ENCODE measurements at regions not wholly inside any gene's neighbourhood (a gene's known extent, or its start where the extent isn't known, plus 50 kb on each side); places are given as distances from the start of the nearest gene placed in this dataset.
"Not testable (repeated sequence)": the region's sequence is repeated elsewhere in the genome, so short reads cannot be mapped to it uniquely, and the experiment has no call there.

DNA sequence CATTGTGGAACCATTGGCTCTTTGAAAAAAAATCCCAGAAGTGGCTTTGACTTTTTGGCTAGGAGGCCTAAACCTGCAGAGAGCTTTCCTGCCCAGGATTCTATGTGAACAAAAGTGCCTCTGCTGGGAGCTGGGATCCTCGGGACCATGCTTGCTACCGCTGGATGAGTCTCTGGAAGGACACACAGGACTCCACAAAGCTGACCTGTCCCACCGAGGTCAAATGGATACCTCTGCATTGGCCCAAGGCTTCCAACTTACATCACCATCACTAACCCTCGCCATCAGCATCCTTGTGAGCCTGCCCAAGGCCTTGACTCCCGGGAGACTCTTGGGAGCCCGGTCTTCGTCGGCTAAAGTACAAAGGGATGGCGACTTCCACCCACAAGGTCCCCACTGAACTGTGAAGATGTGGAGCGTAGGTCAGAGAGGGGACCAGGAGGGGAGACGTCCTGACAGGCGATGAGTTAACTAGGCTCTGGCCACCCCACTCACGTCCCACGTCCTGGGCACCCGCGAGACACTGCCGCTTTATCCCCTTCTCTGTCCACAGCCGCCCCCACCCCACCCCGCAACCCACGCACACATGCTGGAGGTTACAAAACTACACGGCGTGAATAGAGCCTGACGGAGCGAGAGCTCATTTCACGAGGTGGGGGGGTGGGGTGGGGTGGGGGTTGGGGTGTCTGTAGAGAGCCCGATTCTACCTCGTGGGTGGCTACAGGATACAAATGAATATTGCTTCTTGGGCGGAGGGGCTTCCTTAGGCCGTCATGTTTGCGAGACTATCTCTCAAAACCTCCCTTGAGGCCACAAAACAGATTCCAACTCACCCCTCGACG, 3906.8 kb upstream of the OR11H1 start:
- TF ChIP-seq, protein P1, sequence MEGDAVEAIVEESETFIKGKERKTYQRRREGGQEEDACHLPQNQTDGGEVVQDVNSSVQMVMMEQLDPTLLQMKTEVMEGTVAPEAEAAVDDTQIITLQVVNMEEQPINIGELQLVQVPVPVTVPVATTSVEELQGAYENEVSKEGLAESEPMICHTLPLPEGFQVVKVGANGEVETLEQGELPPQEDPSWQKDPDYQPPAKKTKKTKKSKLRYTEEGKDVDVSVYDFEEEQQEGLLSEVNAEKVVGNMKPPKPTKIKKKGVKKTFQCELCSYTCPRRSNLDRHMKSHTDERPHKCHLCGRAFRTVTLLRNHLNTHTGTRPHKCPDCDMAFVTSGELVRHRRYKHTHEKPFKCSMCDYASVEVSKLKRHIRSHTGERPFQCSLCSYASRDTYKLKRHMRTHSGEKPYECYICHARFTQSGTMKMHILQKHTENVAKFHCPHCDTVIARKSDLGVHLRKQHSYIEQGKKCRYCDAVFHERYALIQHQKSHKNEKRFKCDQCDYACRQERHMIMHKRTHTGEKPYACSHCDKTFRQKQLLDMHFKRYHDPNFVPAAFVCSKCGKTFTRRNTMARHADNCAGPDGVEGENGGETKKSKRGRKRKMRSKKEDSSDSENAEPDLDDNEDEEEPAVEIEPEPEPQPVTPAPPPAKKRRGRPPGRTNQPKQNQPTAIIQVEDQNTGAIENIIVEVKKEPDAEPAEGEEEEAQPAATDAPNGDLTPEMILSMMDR (conservative IDR thresholded peaks at IDR 0.05 in 1 of 2, IDR thresholded peaks at IDR 0.05 in 1 of 2; ENCODE audit: extremely low read depth in 1 of 2, insufficient read depth in 1 of 2, low read depth in 1 of 2, low read length in 2 of 2) = not testable (repeated sequence)
- not testable (repeated sequence) for TF ChIP-seq EZH2 (IDR thresholded peaks at IDR 0.05; ENCODE audit: borderline replicate concordance, low read length)

Measured in mammary epithelial cell (primary cell).